ENCODE measurements at regions not wholly inside any gene's neighbourhood (a gene's known extent, or its start where the extent isn't known, plus 50 kb on each side); places are given as distances from the start of the nearest gene placed in this dataset.

DNA sequence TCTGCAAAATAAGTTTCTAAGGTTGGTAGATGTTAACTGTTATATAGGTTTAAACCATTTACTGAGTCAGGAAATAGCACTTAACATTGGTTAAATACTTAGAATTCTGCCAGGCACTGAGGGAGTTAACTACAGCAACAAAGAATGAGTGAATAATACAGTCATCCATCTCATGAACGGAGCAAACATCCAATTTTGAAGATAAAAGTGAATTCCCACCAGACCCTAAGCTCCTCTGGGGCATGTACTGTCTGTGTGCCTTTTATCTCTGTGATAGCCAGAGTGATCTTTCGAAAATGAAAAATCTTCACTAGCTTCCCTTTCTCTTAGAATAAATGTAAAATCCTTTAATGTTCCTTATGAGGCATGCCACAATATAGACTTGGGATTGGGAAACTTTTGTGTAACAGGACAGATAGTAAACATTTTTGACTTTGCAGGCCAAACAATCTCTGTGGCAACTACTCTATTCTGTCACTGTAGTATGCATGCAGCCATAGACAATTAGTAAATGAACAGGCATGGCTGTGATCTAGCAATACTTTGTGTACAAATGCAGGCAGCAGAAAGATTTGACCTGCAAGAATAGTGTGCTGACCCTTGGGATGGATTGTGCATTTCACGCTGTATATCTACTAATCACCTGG, 294.5 kb upstream of the LMCD1 start:
- TF ChIP-seq TAF1 (IDR thresholded peaks at IDR 0.05; ENCODE audit: low read depth, low read length) = no peak
- TF ChIP-seq POLR2A (IDR thresholded peaks at IDR 0.05; ENCODE audit: low read depth, low read length) = no peak
- no peak for TF ChIP-seq POU2F2 (IDR thresholded peaks at IDR 0.05; ENCODE audit: low read depth, low read length)
- TF ChIP-seq POLR2AphosphoS5 (IDR thresholded peaks at IDR 0.05; ENCODE audit: low read depth, low read length) = no peak
- TF ChIP-seq SPI1 (IDR thresholded peaks at IDR 0.05; ENCODE audit: low read depth, low read length) = no peak
- TF ChIP-seq PAX5 (IDR thresholded peaks at IDR 0.05; ENCODE audit: insufficient read depth, low read length, severe bottlenecking) = no peak

Data from GM12891 (cell line).